HepG2 (cell line): ENCODE measurements at regions not wholly inside any gene's neighbourhood (a gene's known extent, or its start where the extent isn't known, plus 50 kb on each side); places are given as distances from the start of the nearest gene placed in this dataset.

ENCODE experiments used
- MXI1 ChIP-seq: IDR thresholded peaks from 3 replicates; pipeline ENCODE4 v1.6.1; 2012; ENCODE audit warnings: low read depth, low read length, inconsistent platforms, borderline replicate concordance
- RAD21 ChIP-seq: fragments of 450-650 bp; formaldehyde crosslinking; IDR thresholded peaks from 2 replicates; pipeline ENCODE4 v1.5.0; 2020; ENCODE audit warnings: mild to moderate bottlenecking
- ZNF430 ChIP-seq: sonication (generic); formaldehyde crosslinking; IDR thresholded peaks from 2 replicates; pipeline ENCODE4 v1.9.0; 2021; ENCODE audit warnings: mild to moderate bottlenecking, missing genetic modification reagents
- TF ChIP-seq, protein P1 (sequence below): sonication (generic); formaldehyde crosslinking; IDR thresholded peaks from 2 replicates; pipeline ENCODE4 v1.8.1; 2023; ENCODE audit warnings: mild to moderate bottlenecking, moderate library complexity, missing genetic modification reagents
- TF ChIP-seq, protein P2 (sequence below): sonication (generic); formaldehyde crosslinking; IDR thresholded peaks from 2 replicates; pipeline ENCODE4 v1.4.0; 2020; ENCODE audit warnings: low read depth, missing genetic modification reagents

DNA sequence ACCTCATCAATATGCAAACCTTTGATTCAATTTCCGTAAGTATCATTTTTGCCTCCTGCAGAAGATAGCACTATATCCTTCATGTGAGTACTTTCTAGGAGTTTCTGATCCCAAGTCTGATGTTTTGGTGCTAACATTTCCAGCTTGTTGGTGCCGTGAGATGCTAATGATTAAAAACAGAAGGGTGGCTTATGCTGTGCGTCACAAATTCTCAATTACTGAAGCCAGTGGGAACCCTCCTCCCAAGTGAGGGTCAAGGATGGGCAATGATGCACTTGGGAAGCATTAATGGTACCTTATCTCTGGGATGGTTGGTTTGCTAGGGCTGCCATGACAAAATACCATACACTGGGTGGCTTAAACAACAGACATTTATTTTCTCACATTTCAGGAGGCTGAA lies 123.0 kb downstream of the FOXD1 start:
- TF ChIP-seq ZNF430 (CRISPR knock-in tag): no peak
- TF ChIP-seq RAD21 (CRISPR knock-in tag): no peak
- TF ChIP-seq MXI1: no peak
- TF ChIP-seq, protein P1, sequence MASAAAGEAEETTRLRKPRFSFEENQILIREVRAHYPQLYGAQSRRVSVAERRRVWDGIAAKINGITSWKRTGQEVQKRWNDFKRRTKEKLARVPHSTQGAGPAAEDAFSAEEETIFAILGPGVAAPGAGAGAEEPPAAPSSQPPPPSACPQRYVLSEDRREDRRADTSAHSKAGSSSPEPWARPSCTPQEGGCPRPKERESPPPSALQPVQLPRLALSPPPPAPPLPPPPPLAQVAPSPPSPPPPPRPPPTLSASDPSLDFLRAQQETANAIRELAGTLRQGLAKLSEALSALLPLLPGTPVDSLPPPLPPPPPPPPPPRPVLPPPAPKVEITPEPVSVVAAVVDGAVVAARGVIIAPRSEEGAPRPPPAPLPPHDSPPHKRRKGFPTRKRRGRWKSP (CRISPR knock-in tag): no peak
- TF ChIP-seq, protein P2, sequence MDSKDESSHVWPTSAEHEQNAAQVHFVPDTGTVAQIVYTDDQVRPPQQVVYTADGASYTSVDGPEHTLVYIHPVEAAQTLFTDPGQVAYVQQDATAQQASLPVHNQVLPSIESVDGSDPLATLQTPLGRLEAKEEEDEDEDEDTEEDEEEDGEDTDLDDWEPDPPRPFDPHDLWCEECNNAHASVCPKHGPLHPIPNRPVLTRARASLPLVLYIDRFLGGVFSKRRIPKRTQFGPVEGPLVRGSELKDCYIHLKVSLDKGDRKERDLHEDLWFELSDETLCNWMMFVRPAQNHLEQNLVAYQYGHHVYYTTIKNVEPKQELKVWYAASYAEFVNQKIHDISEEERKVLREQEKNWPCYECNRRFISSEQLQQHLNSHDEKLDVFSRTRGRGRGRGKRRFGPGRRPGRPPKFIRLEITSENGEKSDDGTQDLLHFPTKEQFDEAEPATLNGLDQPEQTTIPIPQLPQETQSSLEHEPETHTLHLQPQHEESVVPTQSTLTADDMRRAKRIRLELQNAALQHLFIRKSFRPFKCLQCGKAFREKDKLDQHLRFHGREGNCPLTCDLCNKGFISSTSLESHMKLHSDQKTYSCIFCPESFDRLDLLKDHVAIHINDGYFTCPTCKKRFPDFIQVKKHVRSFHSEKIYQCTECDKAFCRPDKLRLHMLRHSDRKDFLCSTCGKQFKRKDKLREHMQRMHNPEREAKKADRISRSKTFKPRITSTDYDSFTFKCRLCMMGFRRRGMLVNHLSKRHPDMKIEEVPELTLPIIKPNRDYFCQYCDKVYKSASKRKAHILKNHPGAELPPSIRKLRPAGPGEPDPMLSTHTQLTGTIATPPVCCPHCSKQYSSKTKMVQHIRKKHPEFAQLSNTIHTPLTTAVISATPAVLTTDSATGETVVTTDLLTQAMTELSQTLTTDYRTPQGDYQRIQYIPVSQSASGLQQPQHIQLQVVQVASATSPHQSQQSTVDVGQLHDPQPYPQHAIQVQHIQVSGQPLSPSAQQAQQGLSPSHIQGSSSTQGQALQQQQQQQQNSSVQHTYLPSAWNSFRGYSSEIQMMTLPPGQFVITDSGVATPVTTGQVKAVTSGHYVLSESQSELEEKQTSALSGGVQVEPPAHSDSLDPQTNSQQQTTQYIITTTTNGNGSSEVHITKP (CRISPR knock-in tag): no peak
